Stimulated activated CD8-positive, alpha-beta memory T cell treated with anti-CD3 and anti-CD28 coated beads, Interleukin-12 subunit alpha, Interleukin-12 subunit beta, amount 100 ng/mL, for 24 hours (primary cell): ENCODE measurements at regions not wholly inside any gene's neighbourhood (a gene's known extent, or its start where the extent isn't known, plus 50 kb on each side); places are given as distances from the start of the nearest gene placed in this dataset.
"Not testable (repeated sequence)": the region's sequence is repeated elsewhere in the genome, so short reads cannot be mapped to it uniquely, and the experiment has no call there.

Experiments
- DNase-seq: peaks from one replicate; pipeline ENCODE4 v3.0.0-alpha.2; 2020; ENCODE audit errors: extremely low read depth

DNA sequence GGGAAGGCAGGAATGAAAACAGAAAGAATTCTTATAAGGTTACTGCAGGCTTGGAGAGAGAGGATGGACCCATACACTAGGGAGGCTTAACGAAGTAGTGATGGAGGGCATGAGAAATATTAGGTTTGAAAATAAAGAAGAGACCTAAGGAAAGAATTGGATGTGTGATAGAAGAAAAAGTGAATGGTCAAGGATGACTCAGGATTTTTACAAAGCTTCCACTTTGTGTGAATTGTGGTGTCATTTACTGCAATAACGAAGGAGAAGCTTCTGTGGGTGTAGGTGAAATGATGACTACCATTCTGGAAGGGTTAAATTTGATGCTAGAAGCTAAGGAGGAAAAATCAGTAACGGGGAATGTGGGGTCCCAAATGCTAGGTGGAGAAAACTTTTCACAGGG is 191.2 kb downstream of the UTRN start:
- no peak for DNase-seq

- DNase-seq = no peak
Measured at GRCh38 chr6:144477396-144477795, 192.3 kb downstream of the UTRN start.

GRCh38 chr6:144477856-144478255 is 192.7 kb downstream of the UTRN start:
- DNase-seq = no peak

DNA sequence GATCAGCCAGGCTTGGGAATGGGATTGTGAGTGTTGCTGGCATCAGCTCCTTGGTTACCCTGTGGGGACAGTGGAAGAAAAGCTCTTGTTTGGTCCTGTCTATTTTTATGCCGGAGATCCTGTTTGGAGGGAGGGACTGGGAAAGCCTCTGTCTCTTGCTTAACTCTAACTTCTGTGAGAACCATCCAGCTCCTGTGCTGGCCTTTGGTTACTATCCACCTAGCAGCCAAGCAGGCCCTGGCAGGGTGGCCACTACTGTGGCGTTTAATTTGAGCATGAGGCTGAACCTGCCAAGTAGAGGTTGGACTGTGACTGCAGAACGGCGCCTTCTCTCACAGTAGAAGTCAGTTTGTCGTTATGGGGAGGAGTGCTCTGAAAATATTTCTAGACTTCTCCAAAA is 193.3 kb downstream of the UTRN start:
- DNase-seq = no peak

DNA sequence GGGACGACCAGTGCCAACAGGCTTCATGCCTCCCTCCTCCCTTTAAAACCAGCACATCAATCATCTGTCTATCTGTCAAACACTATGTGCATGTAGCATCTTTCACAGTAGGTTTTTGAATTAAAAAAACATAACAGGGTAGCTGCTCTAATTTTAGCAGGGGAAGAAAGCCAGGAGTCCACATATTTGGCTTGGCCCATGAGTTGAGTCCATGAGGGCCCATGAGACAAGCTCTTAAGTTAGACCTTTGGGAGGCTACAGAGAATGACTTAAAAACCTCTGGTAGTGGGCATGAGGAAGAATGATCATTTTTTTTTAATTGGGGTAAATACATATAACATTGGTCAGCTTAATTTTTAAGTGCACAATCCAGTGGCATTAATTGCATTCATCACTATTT is 194.9 kb downstream of the UTRN start:
- no peak for DNase-seq

DNA sequence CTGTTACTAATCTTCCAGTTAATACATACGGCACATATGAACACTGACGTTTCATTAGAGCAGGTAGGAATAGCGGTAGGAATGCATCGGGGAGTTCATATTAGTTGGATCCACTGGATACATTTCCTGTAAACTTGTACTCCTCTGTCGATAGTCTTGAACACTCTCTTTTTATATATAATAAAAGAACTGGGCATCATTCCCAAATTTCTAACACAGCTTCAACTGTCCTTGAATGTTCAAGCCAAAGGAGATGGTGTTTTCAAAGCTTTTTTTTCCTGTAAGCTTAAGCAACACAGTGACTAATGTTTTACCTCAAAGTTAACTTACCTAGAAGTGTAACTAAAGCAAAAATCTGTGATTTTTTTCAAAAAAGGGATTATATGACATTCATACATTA is 195.3 kb downstream of the UTRN start:
- no peak for DNase-seq

GRCh38 chr6:144481527-144481926 is 196.4 kb downstream of the UTRN start:
- no peak for DNase-seq

DNA sequence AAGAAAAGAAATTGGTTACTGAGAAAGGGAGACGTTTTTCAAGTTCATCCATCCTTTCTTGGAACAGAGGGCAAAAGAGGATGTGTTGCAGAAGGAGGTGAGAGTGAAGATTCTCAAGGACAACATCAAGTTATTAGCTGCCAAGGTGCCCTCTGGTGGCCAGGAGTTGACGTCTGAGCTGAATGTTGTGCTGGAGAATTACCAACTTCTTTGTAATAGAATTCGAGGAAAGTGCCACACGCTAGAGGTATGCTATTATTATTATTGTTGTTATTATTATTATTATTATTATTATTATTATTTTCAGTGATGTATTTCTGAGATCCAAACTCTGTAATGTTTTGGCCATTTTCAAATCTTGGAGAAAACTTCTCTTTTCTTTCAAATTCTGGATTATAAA is 197.0 kb downstream of the UTRN start:
- DNase-seq = peak; percentile 16

DNA sequence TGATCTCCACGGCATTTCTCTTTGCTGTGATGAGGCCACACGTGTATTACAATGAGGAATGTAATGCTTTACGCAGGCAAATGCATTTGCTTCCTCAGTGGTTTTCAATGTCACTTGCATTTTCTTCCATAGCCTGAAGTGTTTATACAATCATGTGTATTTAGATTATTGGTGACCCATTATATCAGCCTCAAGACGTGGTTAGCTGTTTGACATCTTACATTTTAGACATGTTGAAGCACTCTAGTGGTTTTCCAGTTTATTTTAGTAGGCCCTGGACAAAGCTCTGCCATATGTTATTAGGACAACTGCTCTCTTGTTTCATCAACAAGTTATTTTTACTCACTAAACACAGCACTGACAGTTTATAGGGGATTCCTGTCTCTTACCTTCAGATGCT is 200.4 kb downstream of the UTRN start:
- DNase-seq = no peak

DNA sequence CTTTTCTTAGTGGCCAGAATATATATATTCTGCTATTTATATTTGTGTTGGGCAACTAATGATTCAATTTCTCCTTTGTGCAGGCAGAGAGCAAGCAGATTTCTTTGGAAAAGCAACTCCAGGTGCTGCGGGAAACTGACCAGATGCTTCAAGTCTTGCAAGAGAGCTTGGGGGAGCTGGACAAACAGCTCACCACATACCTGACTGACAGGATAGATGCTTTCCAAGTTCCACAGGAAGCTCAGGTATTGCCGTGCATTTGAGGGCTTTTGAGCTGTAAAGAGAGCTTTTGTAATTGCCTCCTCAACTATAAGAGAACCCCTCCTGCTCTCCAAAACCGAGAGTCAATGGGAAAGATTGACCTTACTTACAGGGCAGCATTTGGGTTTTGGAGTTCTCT is 203.5 kb downstream of the UTRN start:
- DNase-seq = no peak

DNA sequence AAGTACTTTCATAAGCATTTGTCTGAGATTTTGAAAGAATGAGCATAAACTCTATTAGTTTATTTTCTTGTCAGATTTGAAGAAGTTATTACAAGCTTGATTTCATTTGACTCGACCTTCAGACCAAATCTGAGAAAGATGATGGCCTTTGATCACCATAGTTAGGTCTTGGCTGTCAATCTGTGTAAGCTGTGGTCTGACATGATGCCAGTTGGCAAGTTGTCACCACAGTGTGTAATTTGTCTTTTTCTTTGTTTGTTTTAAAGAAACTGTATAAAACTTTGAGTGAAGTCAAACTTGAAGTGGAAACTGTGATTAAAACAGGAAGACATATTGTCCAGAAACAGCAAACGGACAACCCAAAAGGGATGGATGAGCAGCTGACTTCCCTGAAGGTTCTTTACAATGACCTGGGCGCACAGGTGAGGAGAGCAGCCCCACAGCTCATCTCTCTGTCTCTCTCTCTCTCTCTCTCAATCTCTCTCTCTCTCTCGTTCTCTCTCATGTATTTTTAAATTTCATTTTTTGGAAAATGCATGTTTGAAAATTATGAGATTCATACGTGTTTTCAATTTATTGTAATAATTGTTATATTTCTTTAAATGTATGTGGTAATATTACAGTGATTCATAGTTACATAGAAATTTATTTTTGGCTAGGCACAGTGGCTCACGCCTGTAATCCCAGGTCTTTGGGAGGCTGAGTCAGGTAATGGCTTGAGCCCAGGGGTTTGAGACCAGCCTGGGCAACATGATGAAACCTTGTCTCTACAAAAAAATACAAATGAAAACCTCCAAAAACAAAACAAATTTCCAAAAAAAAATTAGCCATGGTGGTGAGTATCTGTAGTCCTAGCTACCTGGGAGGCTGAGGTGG is 208.1 kb downstream of the UTRN start:
- DNase-seq = no peak

- not testable (repeated sequence) for DNase-seq
Measured at GRCh38 chr6:144495076-144495475, 209.9 kb downstream of the UTRN start.

DNA sequence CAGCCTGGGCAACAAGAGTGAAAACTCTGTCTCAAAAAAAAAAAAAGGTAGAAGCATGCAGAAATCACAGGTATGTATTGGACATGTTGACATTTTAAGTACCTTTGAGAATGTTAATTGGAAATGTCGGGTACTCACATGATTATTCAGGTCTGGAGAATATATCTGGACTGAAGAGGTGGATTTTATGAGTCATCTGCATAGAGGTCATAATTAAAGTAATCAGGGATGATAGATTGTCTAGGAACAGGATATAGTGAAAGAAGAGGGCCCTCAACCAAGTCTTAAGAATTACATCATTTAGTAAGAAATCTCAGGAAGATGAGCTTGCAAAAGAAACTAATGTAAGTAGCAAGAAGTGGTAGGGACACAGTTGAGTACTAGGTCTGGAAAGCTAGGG is 212.5 kb downstream of the UTRN start:
- DNase-seq = no peak

DNA sequence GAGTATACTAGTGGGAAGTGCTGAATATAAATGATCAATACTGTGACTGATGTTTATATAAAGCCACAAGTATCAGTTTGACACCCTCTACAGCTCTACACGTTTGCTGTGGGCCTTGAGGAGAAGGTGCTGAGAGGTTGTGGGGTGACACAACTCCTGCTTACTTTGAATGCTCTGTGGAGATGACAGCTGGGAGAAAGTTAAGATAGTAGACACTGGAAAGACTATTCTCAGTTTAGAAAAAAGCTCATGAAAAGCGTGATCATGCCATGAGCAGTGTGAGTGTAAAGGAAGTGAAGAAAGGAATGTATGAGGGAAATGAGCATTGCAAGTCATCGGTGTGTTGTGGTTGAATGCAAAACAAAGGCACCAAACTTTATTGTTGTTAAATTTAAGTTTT is 215.8 kb downstream of the UTRN start:
- no peak for DNase-seq

GRCh38 chr6:144505214-144505613 is 220.1 kb downstream of the UTRN start:
- not testable (repeated sequence) for DNase-seq

DNA sequence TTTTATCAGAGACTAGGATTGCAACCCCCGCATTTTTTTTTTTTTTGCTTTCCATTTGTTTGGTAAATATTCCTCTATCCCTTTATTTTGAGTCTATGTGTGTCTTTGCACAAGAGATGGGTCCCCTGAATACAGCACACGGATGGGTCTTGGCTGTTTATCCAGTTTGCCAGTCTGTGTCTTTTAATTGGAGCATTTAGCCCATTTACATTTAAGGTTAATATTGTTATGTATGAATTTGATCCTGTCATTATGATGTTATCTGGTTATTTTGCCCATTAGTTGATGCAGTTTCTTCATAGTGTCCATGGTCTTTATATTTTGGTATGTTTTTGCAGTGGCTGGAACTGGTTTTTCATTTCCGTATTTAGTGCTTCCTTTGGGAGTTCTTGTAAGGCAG is 220.9 kb downstream of the UTRN start:
- DNase-seq = not testable (repeated sequence)

DNA sequence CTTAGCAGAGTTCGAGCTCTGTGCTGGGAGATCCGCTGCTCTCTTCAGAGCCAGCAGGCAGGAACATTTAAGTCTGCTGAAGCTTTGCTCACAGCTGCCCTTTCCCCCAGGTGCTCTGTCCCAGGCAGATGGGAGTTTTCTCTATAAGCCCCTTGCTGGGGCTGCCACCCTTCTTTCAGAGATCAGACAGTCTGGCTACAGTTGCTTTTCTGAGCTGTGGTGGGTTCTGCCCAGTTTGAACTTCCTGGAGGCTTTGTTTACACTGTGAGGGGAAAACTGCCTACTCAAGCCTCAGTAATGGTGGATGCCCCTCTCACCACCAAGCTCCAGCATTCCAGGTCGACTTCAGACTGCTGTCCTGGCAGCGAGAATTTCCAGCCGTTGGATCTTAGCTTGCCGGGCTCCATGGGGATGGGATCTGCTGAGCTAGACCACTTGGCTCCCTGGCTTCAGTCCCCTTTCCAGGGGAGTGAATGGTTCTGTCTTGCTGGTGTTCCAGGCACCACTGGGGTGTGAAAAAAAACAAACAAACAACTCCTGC is 222.7 kb downstream of the UTRN start:
- DNase-seq = not testable (repeated sequence)

DNA sequence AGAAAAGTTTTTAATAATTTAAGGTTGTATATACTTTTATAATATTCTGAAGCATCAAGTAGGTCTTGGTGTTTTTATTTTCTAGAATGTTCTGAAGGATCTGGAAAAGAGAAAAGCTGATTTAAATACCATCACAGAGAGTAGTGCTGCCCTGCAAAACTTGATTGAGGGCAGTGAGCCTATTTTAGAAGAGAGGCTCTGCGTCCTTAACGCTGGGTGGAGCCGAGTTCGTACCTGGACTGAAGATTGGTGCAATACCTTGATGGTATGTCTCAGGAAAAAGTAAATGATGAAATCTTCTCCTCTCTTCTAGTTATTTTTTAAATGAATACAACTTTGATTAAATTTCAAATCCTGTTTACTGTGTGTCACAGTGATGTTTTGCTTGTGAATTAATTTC is 225.7 kb downstream of the UTRN start:
- no peak for DNase-seq

GRCh38 chr6:144515761-144516160 is 230.6 kb downstream of the UTRN start:
- DNase-seq = no peak

- no peak for DNase-seq
Measured at GRCh38 chr6:144519426-144519825, 234.3 kb downstream of the UTRN start.

DNA sequence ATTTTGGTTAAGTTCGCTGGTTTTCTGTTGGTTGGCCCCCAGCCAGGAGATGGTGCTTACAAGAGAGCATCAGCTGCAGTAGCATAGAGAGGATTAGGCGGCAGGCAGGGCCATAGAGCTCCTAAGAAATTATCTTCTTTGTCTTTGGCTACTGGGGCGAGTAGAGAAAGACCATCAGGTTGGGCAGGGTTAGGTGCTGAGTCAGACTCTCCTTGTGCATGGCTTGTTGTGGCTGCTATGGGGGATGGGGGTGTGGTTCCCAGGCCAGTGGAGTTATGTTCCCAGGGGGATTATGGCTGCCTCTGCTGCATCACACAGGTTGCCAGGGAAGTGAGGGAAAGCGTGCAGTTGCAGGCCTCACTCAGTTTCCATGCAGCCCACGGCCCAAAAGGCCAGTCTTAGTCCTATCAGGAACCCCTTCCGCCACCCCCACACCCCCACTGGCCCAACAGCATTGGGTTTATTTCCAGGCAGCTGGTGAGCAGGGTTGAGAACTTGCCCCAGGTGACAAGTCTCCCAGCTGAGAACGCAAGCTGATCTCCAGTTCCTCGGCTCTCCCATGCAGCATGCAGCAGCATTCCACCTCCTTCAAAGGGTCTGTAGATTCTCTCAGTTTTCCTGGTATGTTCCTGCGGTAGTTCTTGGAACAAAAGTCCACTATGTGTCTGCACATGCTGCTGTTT is 243.7 kb downstream of the UTRN start:
- DNase-seq = no peak

DNA sequence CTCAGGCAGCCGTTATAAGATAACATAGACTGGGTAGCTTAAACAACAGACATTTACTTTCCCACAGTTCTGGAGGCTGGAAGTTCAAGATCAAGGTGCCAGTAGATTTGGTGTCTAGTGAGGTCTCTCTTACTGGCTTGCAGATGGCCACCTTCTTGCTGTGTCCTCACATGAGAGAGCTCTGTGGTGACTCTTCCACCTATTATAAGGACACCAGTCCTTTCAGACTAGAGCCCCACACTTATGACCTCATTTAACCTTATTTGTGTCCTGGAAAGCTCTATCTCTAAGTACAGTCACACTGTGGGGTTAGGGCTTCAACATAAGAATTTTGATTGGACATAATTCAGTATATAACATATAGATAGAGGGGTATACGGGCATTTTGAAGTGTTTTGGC is 245.0 kb downstream of the UTRN start:
- no peak for DNase-seq

GRCh38 chr6:144532238-144532637 is 247.1 kb downstream of the UTRN start:
- DNase-seq = not testable (repeated sequence)
